Loucy (cell line): ENCODE measurements at regions not wholly inside any gene's neighbourhood (a gene's known extent, or its start where the extent isn't known, plus 50 kb on each side); places are given as distances from the start of the nearest gene placed in this dataset.

Experiments
- H2AFZ ChIP-seq: fragments of 200-600 bp; sonication (generic); 2 replicates; pipeline ENCODE4 v1.6.0; 2016; ENCODE audit warnings: antibody characterized with exemption, mild to moderate bottlenecking, low read length, moderate library complexity
- H3F3A ChIP-seq: fragments of 200-600 bp; 2 replicates; pipeline ENCODE4 v1.6.0; 2016; ENCODE audit warnings: antibody characterized with exemption, low read depth, mild to moderate bottlenecking
- H3K27me3 ChIP-seq: fragments of 200-600 bp; sonication (generic); 2 replicates; pipeline ENCODE4 v1.6.1; 2014; ENCODE audit warnings: low read length, mild to moderate bottlenecking; ENCODE audit not compliant: insufficient read depth, poor library complexity, severe bottlenecking
- H3K36me3 ChIP-seq: fragments of 200-600 bp; sonication (generic); 2 replicates; pipeline ENCODE4 v1.6.1; 2016; ENCODE audit warnings: low read length; ENCODE audit not compliant: insufficient read depth
- H3K4me1 ChIP-seq: fragments of 200-600 bp; sonication (generic); 2 replicates; pipeline ENCODE4 v1.5.1; 2014; ENCODE audit warnings: low read length, mild to moderate bottlenecking; ENCODE audit not compliant: insufficient read depth, poor library complexity, severe bottlenecking
- H3K4me2 ChIP-seq: fragments of 200-600 bp; sonication (generic); 2 replicates; pipeline ENCODE4 v1.6.0; 2014; ENCODE audit warnings: antibody characterized with exemption, low read length, low read depth, mild to moderate bottlenecking; ENCODE audit not compliant: poor library complexity, severe bottlenecking
- H3K4me3 ChIP-seq: fragments of 200-600 bp; sonication (generic); 2 replicates; pipeline ENCODE4 v1.5.1; 2014; ENCODE audit warnings: low read length, mild to moderate bottlenecking, mixed read lengths; ENCODE audit not compliant: poor library complexity, severe bottlenecking
- H3K79me2 ChIP-seq: fragments of 200-600 bp; sonication (generic); 2 replicates; pipeline ENCODE4 v1.6.1; 2014; ENCODE audit warnings: low read length; ENCODE audit not compliant: insufficient read depth
- H3K9ac ChIP-seq: fragments of 200-600 bp; sonication (generic); 2 replicates; pipeline ENCODE4 v1.6.0; 2014; ENCODE audit warnings: mild to moderate bottlenecking, low read depth, low read length, moderate library complexity; ENCODE audit not compliant: poor library complexity, severe bottlenecking
- H3K9me2 ChIP-seq: fragments of 200-600 bp; sonication (generic); replicated peaks from 2 replicates; pipeline ENCODE4 v1.6.1; 2016; ENCODE audit warnings: low read depth, low read length, mixed read lengths
- H3K9me3 ChIP-seq: fragments of 200-600 bp; sonication (generic); 2 replicates; pipeline ENCODE4 v1.6.1; 2014; ENCODE audit warnings: mild to moderate bottlenecking, antibody characterized with exemption, low read length, low read depth; ENCODE audit not compliant: insufficient read depth
- H4K20me1 ChIP-seq: fragments of 200-600 bp; sonication (generic); 2 replicates; pipeline ENCODE4 v1.6.0; 2014; ENCODE audit warnings: antibody characterized with exemption, low read length, mild to moderate bottlenecking; ENCODE audit not compliant: insufficient read depth, poor library complexity, severe bottlenecking
- CTCF ChIP-seq: fragments of 200-600 bp; sonication (generic); conservative IDR thresholded peaks from 2 replicates; pipeline ENCODE4 v1.5.1; 2014; ENCODE audit warnings: mild to moderate bottlenecking, antibody characterized with exemption, low read length
- EZH2phosphoT487 ChIP-seq: fragments of 200-600 bp; IDR thresholded peaks from 2 replicates; pipeline ENCODE4 v1.6.1; 2018; ENCODE audit warnings: antibody characterized with exemption, mild to moderate bottlenecking, moderate library complexity, borderline replicate concordance

- H3K4me2 ChIP-seq = no peak overlapping the region
- H3K9me2 ChIP-seq = no peaks in the 10 kb centered on the region
- no peaks in the 10 kb centered on the region for H3K9me3 ChIP-seq
- no peak overlapping the region for H3K9ac ChIP-seq
- TF ChIP-seq EZH2phosphoT487 = no peak
- no peak for TF ChIP-seq CTCF
- no peaks in the 10 kb centered on the region for H3F3A ChIP-seq
- H3K4me3 ChIP-seq = no peak overlapping the region
- H2AFZ ChIP-seq = no peak overlapping the region
- peaks cover 10% of the 10 kb centered on the region for H3K4me1 ChIP-seq
- no peaks in the 10 kb centered on the region for H4K20me1 ChIP-seq
- H3K79me2 ChIP-seq = no peaks in the 10 kb centered on the region
- H3K27me3 ChIP-seq = no peaks in the 10 kb centered on the region
- no peaks in the 10 kb centered on the region for H3K36me3 ChIP-seq
Observed at GRCh38 chr6:21325201-21325856, 268.2 kb upstream of the SOX4 start.

- no peak overlapping the region for H3K9ac ChIP-seq
- H3F3A ChIP-seq = no peaks in the 10 kb centered on the region
- H3K79me2 ChIP-seq = no peaks in the 10 kb centered on the region
- H3K4me1 ChIP-seq = peaks cover 4% of the 10 kb centered on the region
- no peaks in the 10 kb centered on the region for H3K36me3 ChIP-seq
- TF ChIP-seq CTCF (no peak), EZH2phosphoT487 (no peak)
- no peaks in the 10 kb centered on the region for H3K9me3 ChIP-seq
- no peak overlapping the region for H3K4me2 ChIP-seq
- H4K20me1 ChIP-seq = no peaks in the 10 kb centered on the region
- no peaks in the 10 kb centered on the region for H3K27me3 ChIP-seq
- no peak overlapping the region for H3K4me3 ChIP-seq
- H2AFZ ChIP-seq = no peak overlapping the region
- no peaks in the 10 kb centered on the region for H3K9me2 ChIP-seq
Observed at GRCh38 chr6:21327326-21328112, 266.0 kb upstream of the SOX4 start.

GRCh38 chr6:21331235-21331634 lies 262.3 kb upstream of the SOX4 start:
- Histone ChIP-seq H3F3A (no peaks in the 10 kb centered on the region), H3K4me3 (no peak overlapping the region), H3K36me3 (no peaks in the 10 kb centered on the region), H3K9me2 (no peaks in the 10 kb centered on the region), H3K4me2 (no peak overlapping the region), H2AFZ (no peak overlapping the region), H3K9me3 (no peaks in the 10 kb centered on the region), H3K79me2 (no peaks in the 10 kb centered on the region), H3K4me1 (peaks cover 4% of the 10 kb centered on the region), H3K9ac (no peak overlapping the region), H4K20me1 (no peaks in the 10 kb centered on the region), H3K27me3 (no peaks in the 10 kb centered on the region)
- TF ChIP-seq CTCF (no peak), EZH2phosphoT487 (no peak)
